ENCODE measurements at regions not wholly inside any gene's neighbourhood (a gene's known extent, or its start where the extent isn't known, plus 50 kb on each side); places are given as distances from the start of the nearest gene placed in this dataset.

- TF ChIP-seq, protein P1, sequence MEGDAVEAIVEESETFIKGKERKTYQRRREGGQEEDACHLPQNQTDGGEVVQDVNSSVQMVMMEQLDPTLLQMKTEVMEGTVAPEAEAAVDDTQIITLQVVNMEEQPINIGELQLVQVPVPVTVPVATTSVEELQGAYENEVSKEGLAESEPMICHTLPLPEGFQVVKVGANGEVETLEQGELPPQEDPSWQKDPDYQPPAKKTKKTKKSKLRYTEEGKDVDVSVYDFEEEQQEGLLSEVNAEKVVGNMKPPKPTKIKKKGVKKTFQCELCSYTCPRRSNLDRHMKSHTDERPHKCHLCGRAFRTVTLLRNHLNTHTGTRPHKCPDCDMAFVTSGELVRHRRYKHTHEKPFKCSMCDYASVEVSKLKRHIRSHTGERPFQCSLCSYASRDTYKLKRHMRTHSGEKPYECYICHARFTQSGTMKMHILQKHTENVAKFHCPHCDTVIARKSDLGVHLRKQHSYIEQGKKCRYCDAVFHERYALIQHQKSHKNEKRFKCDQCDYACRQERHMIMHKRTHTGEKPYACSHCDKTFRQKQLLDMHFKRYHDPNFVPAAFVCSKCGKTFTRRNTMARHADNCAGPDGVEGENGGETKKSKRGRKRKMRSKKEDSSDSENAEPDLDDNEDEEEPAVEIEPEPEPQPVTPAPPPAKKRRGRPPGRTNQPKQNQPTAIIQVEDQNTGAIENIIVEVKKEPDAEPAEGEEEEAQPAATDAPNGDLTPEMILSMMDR (IDR thresholded peaks at IDR 0.05), result no peak
- TF ChIP-seq, protein P2, sequence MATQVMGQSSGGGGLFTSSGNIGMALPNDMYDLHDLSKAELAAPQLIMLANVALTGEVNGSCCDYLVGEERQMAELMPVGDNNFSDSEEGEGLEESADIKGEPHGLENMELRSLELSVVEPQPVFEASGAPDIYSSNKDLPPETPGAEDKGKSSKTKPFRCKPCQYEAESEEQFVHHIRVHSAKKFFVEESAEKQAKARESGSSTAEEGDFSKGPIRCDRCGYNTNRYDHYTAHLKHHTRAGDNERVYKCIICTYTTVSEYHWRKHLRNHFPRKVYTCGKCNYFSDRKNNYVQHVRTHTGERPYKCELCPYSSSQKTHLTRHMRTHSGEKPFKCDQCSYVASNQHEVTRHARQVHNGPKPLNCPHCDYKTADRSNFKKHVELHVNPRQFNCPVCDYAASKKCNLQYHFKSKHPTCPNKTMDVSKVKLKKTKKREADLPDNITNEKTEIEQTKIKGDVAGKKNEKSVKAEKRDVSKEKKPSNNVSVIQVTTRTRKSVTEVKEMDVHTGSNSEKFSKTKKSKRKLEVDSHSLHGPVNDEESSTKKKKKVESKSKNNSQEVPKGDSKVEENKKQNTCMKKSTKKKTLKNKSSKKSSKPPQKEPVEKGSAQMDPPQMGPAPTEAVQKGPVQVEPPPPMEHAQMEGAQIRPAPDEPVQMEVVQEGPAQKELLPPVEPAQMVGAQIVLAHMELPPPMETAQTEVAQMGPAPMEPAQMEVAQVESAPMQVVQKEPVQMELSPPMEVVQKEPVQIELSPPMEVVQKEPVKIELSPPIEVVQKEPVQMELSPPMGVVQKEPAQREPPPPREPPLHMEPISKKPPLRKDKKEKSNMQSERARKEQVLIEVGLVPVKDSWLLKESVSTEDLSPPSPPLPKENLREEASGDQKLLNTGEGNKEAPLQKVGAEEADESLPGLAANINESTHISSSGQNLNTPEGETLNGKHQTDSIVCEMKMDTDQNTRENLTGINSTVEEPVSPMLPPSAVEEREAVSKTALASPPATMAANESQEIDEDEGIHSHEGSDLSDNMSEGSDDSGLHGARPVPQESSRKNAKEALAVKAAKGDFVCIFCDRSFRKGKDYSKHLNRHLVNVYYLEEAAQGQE (IDR thresholded peaks at IDR 0.05; ENCODE audit: insufficient read depth in 1 of 2, low read depth in 2 of 2, low read length in 1 of 2), result no peak
- TF ChIP-seq TCF7L2 (IDR thresholded peaks at IDR 0.05; ENCODE audit: low read depth, low read length), result no peak
Measured at GRCh38 chr6:95670011-95670463, 92.7 kb downstream of the MANEA start.

Data from Panc1 (cell line).